Esophagus squamous epithelium (tissue), 5 donors: ENCODE measurements at regions not wholly inside any gene's neighbourhood (a gene's known extent, or its start where the extent isn't known, plus 50 kb on each side); places are given as distances from the start of the nearest gene placed in this dataset.

ENCODE experiments used
- DNase-seq: peaks from one replicate; lab custom pipeline; 2025; lab: John Stamatoyannopoulos, UW
- H3K27ac ChIP-seq, 4 donors: fragments of 200-600 bp; sonication (generic); one replicate each; pipeline ENCODE4 v1.5.1; 2016 to 2019; ENCODE audit warnings: mild to moderate bottlenecking in 1 of 4
- H3K27me3 ChIP-seq, 4 donors: fragments of 200-600 bp; sonication (generic); 1 replicate in 3 of 4; 2 replicates in 1 of 4; pipeline versions ENCODE4 v1.5.1 to v1.6.0; 2017 to 2021; ENCODE audit warnings: antibody characterized with exemption in 1 of 4
- H3K36me3 ChIP-seq, 3 donors: fragments of 200-600 bp; sonication (generic); one replicate each; pipeline ENCODE4 v1.5.1; 2016 to 2019
- H3K4me1 ChIP-seq, 3 donors: fragments of 200-600 bp; sonication (generic); one replicate each; pipeline ENCODE4 v1.5.1; 2017 to 2019
- H3K4me3 ChIP-seq, 4 donors: fragments of 200-600 bp; sonication (generic); 1 replicate in 3 of 4; 2 replicates in 1 of 4; pipeline ENCODE4 v1.5.1; 2016 to 2019; ENCODE audit warnings: mild to moderate bottlenecking in 2 of 4, moderate library complexity in 1 of 4
- H3K9me3 ChIP-seq, 3 donors: fragments of 200-600 bp; sonication (generic); one replicate each; pipeline ENCODE4 v1.5.1; 2016 to 2019
- POLR2A ChIP-seq, 4 donors: fragments of 450-650 bp; IDR thresholded peaks; one replicate each; pipeline ENCODE4 v1.6.1; 2017; ENCODE audit warnings: antibody characterized with exemption in 4 of 4, mild to moderate bottlenecking in 4 of 4, moderate library complexity in 3 of 4
- WGBS, 2 donors: methylation state at CpG; one replicate each; pipeline ENCODE4 v1.1.5; 2018; 5-methylcytosine and 5-hydroxymethylcytosine counted together
- intact Hi-C: fragments of 100-400 bp; cut with DNase I; formaldehyde crosslinking; loops from one replicate; pipeline ENCODE4 v1.15.0; 2022
- TF ChIP-seq, protein P1 (sequence below), 6 experiments: fragments of 450-650 bp in 4 of 6; fragments of 200-600 bp in 2 of 6; sonication (generic) in 2 of 6; IDR thresholded peaks; one replicate each; pipeline ENCODE4 v1.5.1; 2016 to 2019; ENCODE audit warnings: antibody characterized with exemption in 6 of 6, mild to moderate bottlenecking in 4 of 6, moderate library complexity in 4 of 6
- donor health status: DM: yes; HTN: yes; CAD: no.

- TF ChIP-seq POLR2A (IDR thresholded peaks at IDR 0.05), result no peak
- TF ChIP-seq, protein P1, sequence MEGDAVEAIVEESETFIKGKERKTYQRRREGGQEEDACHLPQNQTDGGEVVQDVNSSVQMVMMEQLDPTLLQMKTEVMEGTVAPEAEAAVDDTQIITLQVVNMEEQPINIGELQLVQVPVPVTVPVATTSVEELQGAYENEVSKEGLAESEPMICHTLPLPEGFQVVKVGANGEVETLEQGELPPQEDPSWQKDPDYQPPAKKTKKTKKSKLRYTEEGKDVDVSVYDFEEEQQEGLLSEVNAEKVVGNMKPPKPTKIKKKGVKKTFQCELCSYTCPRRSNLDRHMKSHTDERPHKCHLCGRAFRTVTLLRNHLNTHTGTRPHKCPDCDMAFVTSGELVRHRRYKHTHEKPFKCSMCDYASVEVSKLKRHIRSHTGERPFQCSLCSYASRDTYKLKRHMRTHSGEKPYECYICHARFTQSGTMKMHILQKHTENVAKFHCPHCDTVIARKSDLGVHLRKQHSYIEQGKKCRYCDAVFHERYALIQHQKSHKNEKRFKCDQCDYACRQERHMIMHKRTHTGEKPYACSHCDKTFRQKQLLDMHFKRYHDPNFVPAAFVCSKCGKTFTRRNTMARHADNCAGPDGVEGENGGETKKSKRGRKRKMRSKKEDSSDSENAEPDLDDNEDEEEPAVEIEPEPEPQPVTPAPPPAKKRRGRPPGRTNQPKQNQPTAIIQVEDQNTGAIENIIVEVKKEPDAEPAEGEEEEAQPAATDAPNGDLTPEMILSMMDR (IDR thresholded peaks at IDR 0.05), result no peak
- no peaks in the 10 kb centered on the region for H3K36me3 ChIP-seq
- no peak overlapping the region for H3K27ac ChIP-seq
- WGBS, 2 donors, result 64 to 67% methylated on average over 11 of the region's 11 CpGs
- no peaks in the 10 kb centered on the region for H3K9me3 ChIP-seq
- H3K27me3 ChIP-seq, result no peaks in the 10 kb centered on the region
- intact Hi-C loops, result no loop called here
- no peak overlapping the region for H3K4me3 ChIP-seq
- DNase-seq, result no peak
- no peaks in the 10 kb centered on the region for H3K4me1 ChIP-seq
Observed at GRCh38 chr4:179836179-179837075, 2394.2 kb upstream of the AGA start.

DNA sequence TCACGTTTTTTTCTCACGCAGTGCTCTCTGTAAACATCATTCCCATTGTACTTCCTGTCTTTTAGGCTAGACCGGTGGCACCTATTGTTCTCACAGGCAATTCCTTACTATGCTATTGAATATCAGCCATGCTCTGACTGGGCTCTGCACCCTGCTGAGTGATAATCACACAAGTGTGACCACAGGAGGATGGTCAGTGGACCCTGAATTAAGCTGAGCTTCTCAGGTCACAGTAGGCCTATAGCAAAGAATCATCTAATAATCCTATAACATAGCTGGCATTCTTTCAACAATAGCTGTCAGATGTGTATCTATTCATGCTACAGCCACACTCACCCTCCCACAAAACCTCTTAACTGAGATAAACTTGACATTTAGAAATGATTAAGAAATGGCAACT, 2399.8 kb upstream of the TENM3 start:
- intact Hi-C loops, result no loop called here
- WGBS, 2 donors, result 35 to 37% methylated on average over 3 of the region's 3 CpGs
- DNase-seq, result no peak
- no peaks in the 10 kb centered on the region for H3K4me1 ChIP-seq
- H3K27ac ChIP-seq, result no peak overlapping the region
- H3K27me3 ChIP-seq, result no peaks in the 10 kb centered on the region
- TF ChIP-seq, protein P1 (IDR thresholded peaks at IDR 0.05), result no peak
- no peak for TF ChIP-seq POLR2A (IDR thresholded peaks at IDR 0.05)
- H3K9me3 ChIP-seq, result no peaks in the 10 kb centered on the region
- H3K4me3 ChIP-seq, result no peak overlapping the region
- H3K36me3 ChIP-seq, result no peaks in the 10 kb centered on the region

DNA sequence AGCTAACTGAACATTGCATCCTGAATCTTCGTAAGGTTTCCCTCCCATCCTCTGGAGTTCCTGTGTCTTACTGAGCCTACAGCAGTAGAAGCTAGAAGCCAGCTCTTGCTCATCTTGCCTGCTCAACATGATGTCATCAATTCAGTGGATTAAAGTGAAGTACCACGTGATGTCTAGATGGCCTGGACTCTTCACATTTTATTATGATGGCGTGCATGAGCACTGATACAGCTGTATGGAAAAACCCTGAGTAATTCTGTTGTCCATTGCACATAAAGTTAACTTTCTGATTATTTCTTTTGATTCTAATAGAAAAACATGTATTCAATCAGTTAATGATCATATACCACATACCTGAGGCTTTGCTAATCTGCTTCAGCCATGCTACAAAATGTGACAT, 2387.7 kb upstream of the TENM3 start:
- 75 to 76% methylated on average over 3 of the region's 3 CpGs for WGBS, 2 donors
- Histone ChIP-seq H3K27me3 (no peaks in the 10 kb centered on the region), H3K9me3 (no peaks in the 10 kb centered on the region), H3K4me1 (no peaks in the 10 kb centered on the region), H3K27ac (no peak overlapping the region), H3K4me3 (no peak overlapping the region), H3K36me3 (no peaks in the 10 kb centered on the region)
- TF ChIP-seq POLR2A (IDR thresholded peaks at IDR 0.05), result no peak
- TF ChIP-seq, protein P1 (IDR thresholded peaks at IDR 0.05), result no peak
- DNase-seq, result no peak
- intact Hi-C loops, result no loop called here

DNA sequence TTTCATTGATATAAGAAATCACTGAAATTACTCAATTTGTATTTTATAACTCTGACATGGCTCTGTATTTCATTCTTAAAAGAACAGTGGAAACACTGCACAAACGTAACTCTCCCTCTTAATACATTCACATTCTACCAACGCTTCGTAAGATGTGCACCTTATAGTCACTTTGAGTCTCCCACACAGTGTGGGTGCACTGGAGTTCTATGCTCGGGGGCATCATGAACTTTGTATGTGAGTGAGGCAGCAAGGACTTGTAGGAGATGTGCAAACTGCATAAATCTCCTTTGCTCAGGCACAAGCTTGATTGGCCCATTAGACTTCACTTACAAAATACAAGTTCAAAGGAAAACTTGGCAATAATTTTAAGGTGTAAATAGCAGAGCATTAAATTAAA, 2385.0 kb upstream of the TENM3 start:
- Histone ChIP-seq H3K27ac (no peak overlapping the region), H3K36me3 (no peaks in the 10 kb centered on the region), H3K9me3 (no peaks in the 10 kb centered on the region), H3K4me1 (no peaks in the 10 kb centered on the region), H3K27me3 (no peaks in the 10 kb centered on the region), H3K4me3 (no peak overlapping the region)
- TF ChIP-seq POLR2A (IDR thresholded peaks at IDR 0.05), result no peak
- TF ChIP-seq, protein P1 (IDR thresholded peaks at IDR 0.05), result no peak
- intact Hi-C loops, result no loop called here
- no peak for DNase-seq
- WGBS, 2 donors, result 81% methylated on average over 4 of the region's 4 CpGs

- intact Hi-C loops, result no loop called here
- no peak for DNase-seq
- WGBS, 2 donors, result 18 to 36% methylated on average over 4 to 5 of the region's 6 CpGs
- H3K27me3 ChIP-seq, result no peaks in the 10 kb centered on the region
- no peaks in the 10 kb centered on the region for H3K9me3 ChIP-seq
- H3K4me3 ChIP-seq, result no peak overlapping the region
- no peaks in the 10 kb centered on the region for H3K4me1 ChIP-seq
- no peak overlapping the region for H3K27ac ChIP-seq
- no peaks in the 10 kb centered on the region for H3K36me3 ChIP-seq
- TF ChIP-seq POLR2A (IDR thresholded peaks at IDR 0.05), result no peak
- TF ChIP-seq, protein P1 (IDR thresholded peaks at IDR 0.05), result peak in 3 of 6 experiments; percentile 7 to 47 (median 24)
Observed at GRCh38 chr4:179867300-179867878, 2375.8 kb upstream of the TENM3 start.
